Karpas-422 (cell line): ENCODE measurements at regions not wholly inside any gene's neighbourhood (a gene's known extent, or its start where the extent isn't known, plus 50 kb on each side); places are given as distances from the start of the nearest gene placed in this dataset.

Experiments used
- DNase-seq: peaks from one replicate; pipeline ENCODE4 v3.0.0-alpha.2; 2015
- H2AFZ ChIP-seq: fragments of 200-600 bp; sonication (generic); 2 replicates; pipeline ENCODE4 v1.6.1; 2014; ENCODE audit warnings: antibody characterized with exemption, low read length, mixed read lengths
- H3K27ac ChIP-seq: fragments of 200-600 bp; sonication (generic); 2 replicates; pipeline ENCODE4 v1.5.1; 2014; ENCODE audit warnings: mild to moderate bottlenecking, low read length, moderate library complexity
- H3K27me3 ChIP-seq: fragments of 200-600 bp; sonication (generic); 2 replicates; pipeline ENCODE4 v1.6.1; 2014; ENCODE audit warnings: low read length, mixed read lengths
- H3K36me3 ChIP-seq: fragments of 200-600 bp; sonication (generic); 2 replicates; pipeline ENCODE4 v1.6.1; 2014; ENCODE audit warnings: low read length, mixed read lengths; ENCODE audit not compliant: insufficient read depth
- H3K4me1 ChIP-seq: fragments of 200-600 bp; sonication (generic); 2 replicates; pipeline ENCODE4 v1.6.1; 2014; ENCODE audit warnings: mild to moderate bottlenecking, low read length, mixed read lengths
- H3K4me2 ChIP-seq: fragments of 200-600 bp; sonication (generic); 2 replicates; pipeline ENCODE4 v1.6.1; 2014; ENCODE audit warnings: low read length, low read depth, mild to moderate bottlenecking; ENCODE audit not compliant: poor library complexity, severe bottlenecking
- H3K4me3 ChIP-seq: fragments of 200-600 bp; sonication (generic); 2 replicates; pipeline ENCODE4 v1.5.1; 2014; ENCODE audit warnings: mild to moderate bottlenecking, antibody characterized with exemption, low read length, mixed read lengths
- H3K79me2 ChIP-seq: fragments of 200-600 bp; sonication (generic); 2 replicates; pipeline ENCODE4 v1.6.1; 2014; ENCODE audit warnings: mild to moderate bottlenecking, low read length, mixed read lengths
- H3K9ac ChIP-seq: fragments of 200-600 bp; sonication (generic); 2 replicates; pipeline ENCODE4 v1.6.0; 2014; ENCODE audit warnings: low read length
- H3K9me2 ChIP-seq: fragments of 200-600 bp; sonication (generic), shearing (Covaris generic); replicated peaks from 2 replicates; pipeline ENCODE4 v1.6.0; 2014; ENCODE audit warnings: mild to moderate bottlenecking, low read length, moderate library complexity; ENCODE audit not compliant: insufficient read depth
- H3K9me3 ChIP-seq: fragments of 300-700, 200-600 bp; sonication (generic); 2 replicates; pipeline ENCODE4 v1.6.1; 2014; ENCODE audit warnings: low read length, mixed read lengths
- H4K20me1 ChIP-seq: fragments of 200-600 bp; sonication (generic); 2 replicates; pipeline ENCODE4 v1.6.1; 2014; ENCODE audit warnings: mild to moderate bottlenecking, antibody characterized with exemption, low read length, low read depth; ENCODE audit not compliant: insufficient read depth

DNA sequence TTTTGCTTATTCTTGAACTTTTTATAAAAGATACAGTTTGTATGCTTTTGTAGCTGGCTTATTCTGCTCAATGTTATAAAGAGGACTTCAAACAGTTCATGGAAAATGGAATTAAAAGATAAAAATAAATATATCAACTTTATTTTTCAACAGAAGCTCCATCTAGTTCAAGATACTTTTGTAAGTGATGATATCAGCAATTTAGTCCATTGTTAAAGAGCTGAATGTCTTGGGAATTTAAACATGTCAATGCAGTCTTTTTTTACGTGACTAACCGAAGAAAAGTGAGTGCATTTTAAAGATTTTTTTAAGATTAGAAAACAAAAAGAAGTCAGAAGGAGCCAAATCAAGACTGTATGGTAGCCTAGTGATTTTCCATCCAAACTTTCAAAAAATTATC is 85.4 kb upstream of the CHST9 start:
- Histone ChIP-seq H3K4me2 (no peak overlapping the region), H3K27ac (no peak overlapping the region), H3K36me3 (no peaks in the 10 kb centered on the region), H2AFZ (no peak overlapping the region), H3K4me3 (no peak overlapping the region), H3K79me2 (no peaks in the 10 kb centered on the region), H4K20me1 (no peaks in the 10 kb centered on the region), H3K4me1 (no peaks in the 10 kb centered on the region), H3K9ac (no peak overlapping the region), H3K9me3 (peaks cover 6% of the 10 kb centered on the region; the same call in 1 of the 2 replicates), H3K9me2 (no peaks in the 10 kb centered on the region), H3K27me3 (no peaks in the 10 kb centered on the region)
- DNase-seq = no peak

DNA sequence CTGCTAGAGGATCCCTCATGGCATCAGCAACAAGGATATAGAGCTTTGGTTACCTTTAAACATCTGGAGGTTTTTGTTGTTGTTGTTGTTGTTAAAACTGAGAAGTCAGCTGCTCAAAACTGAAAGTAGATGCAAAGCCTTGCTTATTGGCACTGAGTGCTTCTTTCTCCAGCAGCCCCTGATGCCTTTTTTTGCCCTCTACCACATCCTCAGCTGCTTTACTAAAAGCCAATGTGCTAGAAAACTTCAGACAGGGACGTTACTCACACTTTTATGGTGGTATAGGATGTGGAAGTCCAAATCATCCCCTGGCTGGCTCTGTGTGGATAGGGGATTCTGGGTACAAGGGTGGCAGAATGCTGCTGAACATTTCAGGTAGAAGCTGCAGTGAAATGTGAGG is 78.3 kb upstream of the CHST9 start:
- H2AFZ ChIP-seq = no peak overlapping the region
- H3K9ac ChIP-seq = no peak overlapping the region
- H3K36me3 ChIP-seq = no peaks in the 10 kb centered on the region
- no peak overlapping the region for H3K4me3 ChIP-seq
- H3K79me2 ChIP-seq = no peaks in the 10 kb centered on the region
- no peak for DNase-seq
- H4K20me1 ChIP-seq = no peaks in the 10 kb centered on the region
- peaks cover 8% of the 10 kb centered on the region; the same call in 1 of the 2 replicates for H3K9me3 ChIP-seq
- no peaks in the 10 kb centered on the region for H3K4me1 ChIP-seq
- H3K4me2 ChIP-seq = no peak overlapping the region
- no peaks in the 10 kb centered on the region for H3K27me3 ChIP-seq
- H3K9me2 ChIP-seq = no peaks in the 10 kb centered on the region
- H3K27ac ChIP-seq = no peak overlapping the region

- Histone ChIP-seq H3K9me3 (peaks cover 8% of the 10 kb centered on the region; the same call in 1 of the 2 replicates), H3K36me3 (no peaks in the 10 kb centered on the region), H2AFZ (no peak overlapping the region), H3K27me3 (no peaks in the 10 kb centered on the region), H3K4me2 (no peak overlapping the region), H3K4me1 (no peaks in the 10 kb centered on the region), H3K9ac (no peak overlapping the region), H3K4me3 (no peak overlapping the region), H3K79me2 (no peaks in the 10 kb centered on the region), H3K27ac (no peak overlapping the region), H3K9me2 (no peaks in the 10 kb centered on the region), H4K20me1 (no peaks in the 10 kb centered on the region)
- no peak for DNase-seq
Measured at GRCh38 chr18:27261769-27262549, 76.9 kb upstream of the CHST9 start.

DNA sequence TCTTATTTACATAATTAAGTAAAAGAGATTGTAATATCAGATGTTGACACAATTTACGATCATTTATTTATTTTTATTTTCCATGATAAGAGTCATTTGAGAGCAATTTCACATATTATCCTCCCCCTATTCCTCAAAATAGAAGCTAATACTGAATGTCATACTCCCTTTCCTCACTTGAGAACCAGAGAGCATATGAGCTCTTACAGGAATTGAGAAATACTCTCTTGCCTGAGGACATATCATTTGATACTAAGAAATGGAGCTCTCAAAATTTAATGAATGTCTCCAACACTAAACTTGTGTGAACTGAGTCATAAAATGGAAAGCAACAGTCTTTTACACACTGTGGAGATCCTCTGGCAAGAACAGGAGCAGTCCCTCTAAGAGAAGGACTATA is 68.5 kb upstream of the CHST9 start:
- no peaks in the 10 kb centered on the region for H3K27me3 ChIP-seq
- H3K4me1 ChIP-seq = no peaks in the 10 kb centered on the region
- no peak overlapping the region for H2AFZ ChIP-seq
- H3K9me3 ChIP-seq = peaks cover 11% of the 10 kb centered on the region; the same call in 1 of the 2 replicates
- H4K20me1 ChIP-seq = no peaks in the 10 kb centered on the region
- H3K9me2 ChIP-seq = no peaks in the 10 kb centered on the region
- H3K36me3 ChIP-seq = no peaks in the 10 kb centered on the region
- no peak for DNase-seq
- H3K4me3 ChIP-seq = no peak overlapping the region
- H3K79me2 ChIP-seq = no peaks in the 10 kb centered on the region
- no peak overlapping the region for H3K9ac ChIP-seq
- no peak overlapping the region for H3K4me2 ChIP-seq
- H3K27ac ChIP-seq = no peak overlapping the region

DNA sequence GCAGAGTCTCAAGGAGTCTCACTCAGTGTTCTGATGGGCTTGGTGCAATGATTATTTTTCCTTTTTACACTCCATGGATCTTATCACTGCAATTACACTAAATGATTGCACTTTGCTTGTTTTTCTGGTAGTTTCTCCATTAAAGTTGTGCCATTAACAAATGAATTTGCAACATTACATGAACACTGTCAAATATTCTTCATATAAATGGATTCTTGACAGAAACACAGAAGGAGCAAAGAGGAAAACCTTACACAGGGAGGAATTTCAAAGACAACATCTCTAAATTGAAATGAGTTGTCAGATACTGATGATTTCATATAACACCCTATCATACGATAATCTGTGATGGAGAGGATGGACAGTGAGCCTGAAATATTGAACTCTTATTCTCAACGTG is 65.4 kb upstream of the CHST9 start:
- DNase-seq = no peak
- H3K27me3 ChIP-seq = no peaks in the 10 kb centered on the region
- no peak overlapping the region for H3K27ac ChIP-seq
- H3K4me3 ChIP-seq = no peak overlapping the region
- H3K79me2 ChIP-seq = no peaks in the 10 kb centered on the region
- no peaks in the 10 kb centered on the region for H3K9me2 ChIP-seq
- H3K36me3 ChIP-seq = no peaks in the 10 kb centered on the region
- H3K9ac ChIP-seq = no peak overlapping the region
- no peaks in the 10 kb centered on the region for H4K20me1 ChIP-seq
- H3K9me3 ChIP-seq = peaks cover 8% of the 10 kb centered on the region; the same call in 1 of the 2 replicates
- no peak overlapping the region for H2AFZ ChIP-seq
- no peak overlapping the region for H3K4me2 ChIP-seq
- no peaks in the 10 kb centered on the region for H3K4me1 ChIP-seq

DNA sequence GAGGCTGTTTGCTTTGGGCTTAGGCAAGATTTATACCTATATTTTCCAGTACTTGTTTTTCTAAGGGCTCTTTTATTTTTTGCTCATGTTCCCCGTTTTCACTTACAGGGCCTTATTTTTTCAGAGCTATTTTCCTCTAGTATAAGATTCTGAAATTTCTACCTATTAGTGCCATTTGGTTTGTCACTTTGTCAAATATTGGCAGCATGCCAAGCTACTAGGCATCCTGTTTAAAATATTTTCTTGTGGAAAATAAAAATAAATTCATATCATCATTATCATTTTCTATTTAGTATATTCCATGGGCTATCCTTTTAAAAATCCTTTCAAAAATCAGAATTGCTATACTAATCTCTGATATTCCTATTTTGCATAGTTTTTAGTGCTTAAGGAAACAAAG is 64.8 kb upstream of the CHST9 start:
- no peak overlapping the region for H3K4me3 ChIP-seq
- H3K79me2 ChIP-seq = no peaks in the 10 kb centered on the region
- no peaks in the 10 kb centered on the region for H4K20me1 ChIP-seq
- H3K9me2 ChIP-seq = no peaks in the 10 kb centered on the region
- H3K36me3 ChIP-seq = no peaks in the 10 kb centered on the region
- H3K4me2 ChIP-seq = no peak overlapping the region
- no peak overlapping the region for H3K27ac ChIP-seq
- DNase-seq = no peak
- no peaks in the 10 kb centered on the region for H3K4me1 ChIP-seq
- no peak overlapping the region for H2AFZ ChIP-seq
- no peak overlapping the region for H3K9ac ChIP-seq
- H3K9me3 ChIP-seq = peaks cover 8% of the 10 kb centered on the region; the same call in 1 of the 2 replicates
- H3K27me3 ChIP-seq = no peaks in the 10 kb centered on the region

DNA sequence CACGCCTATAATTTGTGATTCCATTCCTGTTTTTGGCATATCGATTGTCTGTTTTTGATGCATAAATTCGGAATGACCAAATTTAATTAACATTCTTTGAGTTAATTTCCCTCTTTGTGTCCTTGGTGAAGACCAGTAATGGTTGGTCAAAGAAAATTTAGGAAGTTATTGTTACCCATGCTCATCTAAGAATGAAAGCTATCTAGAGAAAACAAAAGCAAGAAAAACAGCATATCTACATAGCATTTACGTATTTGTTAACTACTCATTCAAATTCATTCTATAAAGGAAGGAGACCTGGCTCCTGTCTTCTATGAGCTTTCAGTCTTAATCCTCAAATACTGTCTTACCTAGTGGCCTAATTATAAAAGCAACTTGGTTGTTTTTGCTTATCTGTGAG is 59.2 kb upstream of the CHST9 start:
- DNase-seq = no peak
- H3K36me3 ChIP-seq = no peaks in the 10 kb centered on the region
- peaks cover 4% of the 10 kb centered on the region; the same call in 1 of the 2 replicates for H3K9me3 ChIP-seq
- H3K9ac ChIP-seq = no peak overlapping the region
- H3K27ac ChIP-seq = no peak overlapping the region
- H3K4me3 ChIP-seq = no peak overlapping the region
- no peak overlapping the region for H2AFZ ChIP-seq
- H4K20me1 ChIP-seq = no peaks in the 10 kb centered on the region
- H3K4me1 ChIP-seq = no peaks in the 10 kb centered on the region
- no peaks in the 10 kb centered on the region for H3K27me3 ChIP-seq
- no peaks in the 10 kb centered on the region for H3K79me2 ChIP-seq
- H3K9me2 ChIP-seq = no peaks in the 10 kb centered on the region
- no peak overlapping the region for H3K4me2 ChIP-seq

DNA sequence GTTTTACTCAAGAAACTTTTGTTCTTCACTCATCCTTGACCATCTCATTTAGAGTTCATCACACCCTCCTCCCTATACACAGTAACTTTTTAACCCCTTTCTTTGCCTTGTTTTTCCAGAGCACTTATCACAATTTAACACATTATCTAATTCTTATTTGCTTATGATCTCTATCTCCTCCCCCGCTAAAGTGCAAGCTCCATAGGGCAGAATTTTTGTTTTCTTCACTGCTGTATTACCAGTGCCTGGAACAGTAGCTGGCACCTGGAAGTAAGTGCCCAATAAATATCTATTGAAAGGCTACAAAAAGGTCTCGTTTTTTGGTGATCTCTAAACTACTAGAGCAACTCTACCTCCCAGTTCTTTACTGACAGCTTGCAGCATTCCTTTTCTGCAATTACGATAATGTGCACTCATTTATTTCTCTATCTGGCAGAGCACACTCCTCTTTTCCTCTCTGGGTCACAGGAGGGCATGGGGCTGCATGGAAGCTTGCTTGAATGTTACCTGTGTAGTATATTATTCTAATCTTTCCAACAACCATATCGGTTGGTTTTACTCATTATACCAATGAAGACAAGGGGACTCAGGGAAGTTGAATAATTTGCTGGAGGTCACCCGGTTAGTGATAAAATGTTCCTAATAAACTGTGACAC is 57.4 kb upstream of the CHST9 start:
- Histone ChIP-seq H3K27ac (no peak overlapping the region), H4K20me1 (no peaks in the 10 kb centered on the region), H3K9ac (no peak overlapping the region), H3K9me2 (no peaks in the 10 kb centered on the region), H3K4me2 (no peak overlapping the region), H3K9me3 (peaks cover 4% of the 10 kb centered on the region; the same call in 1 of the 2 replicates), H3K79me2 (no peaks in the 10 kb centered on the region), H3K27me3 (no peaks in the 10 kb centered on the region), H2AFZ (no peak overlapping the region), H3K36me3 (no peaks in the 10 kb centered on the region), H3K4me1 (no peaks in the 10 kb centered on the region), H3K4me3 (no peak overlapping the region)
- no peak for DNase-seq
